ENCODE measurements at regions not wholly inside any gene's neighbourhood (a gene's known extent, or its start where the extent isn't known, plus 50 kb on each side); places are given as distances from the start of the nearest gene placed in this dataset.

GRCh38 chr10:108905821-108906220 lies 1017.5 kb downstream of the XPNPEP1 start:
- DNase-seq = no peak

DNA sequence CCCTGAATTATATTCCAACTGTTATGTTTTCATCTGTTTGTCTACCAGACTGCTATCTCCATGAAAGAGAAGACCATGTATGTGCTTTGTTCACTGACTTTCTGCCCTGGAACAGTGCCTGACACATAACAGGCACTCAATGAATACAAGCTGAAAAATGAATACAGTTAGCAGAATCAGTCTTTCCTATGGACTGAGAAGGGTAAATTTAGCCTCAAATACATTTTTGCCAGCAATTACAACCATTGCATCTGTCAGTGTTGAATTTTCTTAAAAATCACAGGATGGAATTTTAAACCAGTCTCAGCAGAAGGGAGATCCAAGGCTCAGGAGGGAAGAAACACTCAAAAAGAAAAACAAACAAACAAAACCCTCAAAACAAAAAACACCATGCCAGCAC lies 1018.1 kb downstream of the XPNPEP1 start:
- DNase-seq = no peak

GRCh38 chr10:108904163-108904838 lies 1019.0 kb downstream of the XPNPEP1 start:
- DNase-seq = no peak

DNA sequence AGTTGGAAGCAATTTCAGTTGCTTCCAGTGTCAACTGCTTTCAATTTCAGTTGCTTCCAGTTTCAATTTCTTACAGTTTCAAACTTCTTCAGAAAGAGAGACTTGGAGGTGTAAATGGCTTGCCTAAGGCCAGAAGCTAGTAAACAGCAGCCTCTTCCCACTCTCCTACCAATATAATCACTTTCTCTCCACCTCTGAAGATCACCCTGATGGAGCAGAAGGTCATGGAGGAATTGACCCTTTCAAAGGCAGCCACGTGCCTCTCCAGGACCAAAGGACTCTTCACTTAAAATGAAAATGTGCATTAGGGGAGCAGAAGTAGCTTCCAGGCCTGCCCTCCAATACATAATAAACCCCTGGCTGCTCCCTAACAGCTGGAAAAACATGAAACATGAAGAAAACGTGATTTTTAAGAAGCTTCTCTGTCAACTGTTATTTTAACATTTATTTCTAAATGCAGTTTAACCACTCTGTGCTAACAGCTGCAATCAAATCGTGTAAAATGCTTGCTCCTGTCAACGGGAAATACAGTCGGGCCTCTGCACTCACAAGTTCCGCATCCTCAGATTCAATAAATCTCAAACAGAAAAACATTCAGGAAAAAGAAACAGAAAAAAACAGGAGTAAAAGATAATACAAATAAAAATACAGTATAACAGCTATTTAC lies 1020.6 kb downstream of the XPNPEP1 start:
- no peak for DNase-seq

DNA sequence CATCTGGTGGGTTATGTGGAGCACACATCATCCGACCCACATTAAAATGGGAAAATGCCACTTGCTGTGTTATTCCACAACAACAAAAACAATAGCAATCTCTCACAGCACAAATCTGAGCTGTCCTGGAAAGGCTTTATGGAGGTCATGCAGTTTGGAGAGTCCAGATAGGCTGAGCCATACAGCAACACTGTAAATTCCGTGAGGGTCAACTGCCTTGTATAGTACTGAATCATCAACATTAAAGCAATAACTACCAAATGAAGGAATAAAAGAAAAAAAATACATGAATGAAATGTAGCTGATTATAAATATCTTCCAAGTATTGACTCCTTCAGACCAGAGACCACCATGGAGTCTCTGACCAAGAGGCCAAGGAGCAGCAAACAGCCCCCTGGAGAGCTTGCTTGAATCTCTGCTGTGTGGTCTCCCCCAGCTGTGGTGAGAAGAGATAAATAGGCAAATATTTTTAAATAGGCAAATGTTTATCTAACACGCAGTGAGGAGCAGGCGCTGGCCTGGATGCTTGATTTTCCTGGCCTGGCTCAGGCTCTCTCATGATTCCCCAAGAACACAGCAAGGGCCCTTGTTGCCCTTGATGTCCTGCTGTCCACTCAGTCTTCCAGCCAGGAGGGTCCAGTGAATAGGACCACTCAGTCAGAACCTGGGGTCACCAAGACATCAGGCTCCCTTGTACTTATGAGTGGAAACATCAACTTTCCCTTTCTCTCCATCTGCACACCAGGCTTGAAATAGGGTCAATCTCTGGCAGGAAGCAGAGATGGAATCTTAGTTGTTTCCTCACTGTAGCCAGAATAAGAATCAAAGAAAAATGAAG lies 1021.3 kb downstream of the XPNPEP1 start:
- DNase-seq = no peak

DNA sequence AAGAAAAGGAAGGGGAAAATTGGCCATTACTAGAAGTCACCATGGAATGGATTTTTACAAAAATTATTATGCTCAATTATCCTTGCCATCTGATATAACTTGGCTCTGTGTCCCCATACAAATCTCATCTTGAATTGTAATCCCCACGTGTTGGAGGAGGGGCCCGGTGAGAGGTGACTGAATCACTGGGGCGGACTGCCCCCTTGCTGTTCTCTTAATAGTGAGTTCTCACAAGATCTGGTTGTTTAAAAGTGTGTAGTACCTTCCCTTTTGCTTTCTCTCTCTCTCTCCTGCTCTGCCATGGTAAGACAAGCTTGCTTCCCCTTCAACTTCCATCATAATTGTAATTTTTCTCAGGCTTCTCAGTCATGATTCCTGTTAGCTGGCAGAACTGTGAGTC lies 1023.6 kb downstream of the XPNPEP1 start:
- no peak for DNase-seq

- DNase-seq = no peak
Measured at GRCh38 chr10:108894402-108895301, 1028.7 kb downstream of the XPNPEP1 start.

DNA sequence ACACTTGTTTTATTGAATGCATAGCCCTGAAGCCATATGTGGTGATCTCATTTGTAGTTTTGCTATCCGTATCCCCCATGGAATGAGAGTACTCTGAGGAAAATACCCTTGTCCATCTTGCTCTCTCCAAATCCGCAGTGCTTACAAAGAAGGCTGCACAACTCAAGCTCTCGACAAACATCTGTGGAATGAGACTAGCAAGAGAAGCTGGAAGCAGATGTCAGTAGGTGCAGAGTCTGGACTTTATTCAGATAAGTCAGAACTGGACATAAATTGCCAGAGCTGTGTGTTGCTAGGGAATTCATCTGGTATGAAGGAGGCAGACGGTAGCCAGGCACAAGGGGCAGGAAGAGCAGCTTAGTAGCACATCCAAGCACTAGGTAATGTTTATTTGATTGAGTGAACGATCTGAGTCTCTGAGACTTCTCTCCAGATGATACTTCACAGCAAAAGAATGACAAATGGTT lies 1046.2 kb downstream of the XPNPEP1 start:
- no peak for DNase-seq

- no peak for DNase-seq
Measured at GRCh38 chr10:108872854-108873253, 1050.5 kb downstream of the XPNPEP1 start.

DNA sequence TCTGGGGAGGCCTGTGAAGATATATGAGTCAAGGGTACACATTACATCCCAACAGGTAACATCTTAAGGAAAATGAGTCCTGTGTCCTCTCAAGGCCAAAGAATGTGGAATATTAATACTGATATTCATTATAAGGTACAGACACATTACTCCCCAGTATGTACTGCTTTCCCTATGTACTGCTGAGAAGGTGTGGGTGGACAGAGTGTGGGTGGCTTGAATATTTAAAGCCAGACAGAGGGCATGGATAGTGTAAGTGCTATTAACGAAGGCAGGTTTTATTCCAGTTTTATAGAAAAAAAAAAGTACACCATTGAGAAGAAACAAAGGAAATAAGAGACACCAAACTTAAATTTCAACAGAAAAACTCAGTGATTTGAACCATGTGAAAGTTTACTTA lies 1054.4 kb downstream of the XPNPEP1 start:
- no peak for DNase-seq

GRCh38 chr10:108862676-108863350 lies 1060.5 kb downstream of the XPNPEP1 start:
- no peak for DNase-seq

GRCh38 chr10:108861181-108861754 lies 1062.0 kb downstream of the XPNPEP1 start:
- no peak for DNase-seq

DNA sequence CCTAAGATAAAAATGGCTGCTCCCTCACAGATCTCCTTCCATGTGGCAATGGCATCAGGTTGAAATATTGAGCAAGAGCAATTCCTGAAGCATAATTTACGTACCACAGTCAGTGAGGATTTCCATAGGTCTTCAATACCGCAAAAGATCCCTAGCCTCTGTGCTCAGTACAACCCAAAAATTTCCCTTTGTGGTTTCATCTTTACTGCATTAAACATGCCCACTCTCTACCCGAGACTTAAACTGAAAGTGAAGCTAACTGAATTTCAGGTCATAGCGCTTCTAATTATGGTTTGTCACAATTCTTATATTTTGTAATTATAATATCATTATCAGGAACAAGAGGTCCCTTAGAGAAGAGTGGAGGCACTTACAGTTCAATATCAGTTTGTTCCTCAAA lies 1071.1 kb downstream of the XPNPEP1 start:
- no peak for DNase-seq

GRCh38 chr10:108850138-108850854 lies 1073.0 kb downstream of the XPNPEP1 start:
- DNase-seq = no peak

GRCh38 chr10:108849688-108850087 lies 1073.6 kb downstream of the XPNPEP1 start:
- DNase-seq = no peak

DNA sequence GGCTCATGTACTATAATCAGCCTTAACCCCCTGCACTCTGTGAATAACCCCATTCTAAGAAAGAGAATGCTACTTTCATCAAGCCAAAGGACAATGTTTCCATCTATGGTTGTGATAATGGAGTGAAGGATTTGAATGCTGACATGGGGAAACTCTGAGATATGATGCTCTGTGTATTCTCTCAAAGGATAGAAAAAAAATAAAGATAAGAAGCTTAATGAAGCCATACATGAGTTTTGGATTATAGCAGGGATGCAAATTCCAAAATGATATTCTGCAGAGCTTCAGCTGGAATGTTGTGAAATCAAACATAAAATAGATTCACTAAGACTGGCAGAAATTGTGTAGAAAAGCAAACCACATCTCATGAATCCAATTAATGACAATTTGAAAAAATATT lies 1074.1 kb downstream of the XPNPEP1 start:
- no peak for DNase-seq

- no peak for DNase-seq
Measured at GRCh38 chr10:108848046-108848445, 1075.3 kb downstream of the XPNPEP1 start.

GRCh38 chr10:108840944-108841343 lies 1082.4 kb downstream of the XPNPEP1 start:
- no peak for DNase-seq

- DNase-seq = no peak
Measured at GRCh38 chr10:108836362-108836761, 1086.9 kb downstream of the XPNPEP1 start.

DNA sequence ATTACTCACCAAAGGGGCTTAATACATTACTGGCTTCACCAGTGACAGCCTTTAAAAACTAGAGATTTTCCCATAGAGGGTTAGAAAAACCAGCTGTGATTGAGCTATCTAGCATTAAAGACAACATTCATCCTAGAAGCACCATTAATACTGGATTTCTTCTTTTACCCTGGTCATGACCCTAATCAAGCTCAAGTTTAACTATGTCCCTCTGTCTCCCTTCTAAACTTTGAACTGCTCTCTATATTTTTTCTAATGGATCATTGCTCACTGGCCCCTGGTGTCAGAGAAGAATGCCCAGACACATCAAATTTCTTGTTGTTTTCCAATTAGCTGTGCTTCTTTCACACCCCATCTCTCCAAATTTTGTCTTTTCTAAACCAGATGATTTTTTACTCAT lies 1101.3 kb downstream of the XPNPEP1 start:
- no peak for DNase-seq

DNA sequence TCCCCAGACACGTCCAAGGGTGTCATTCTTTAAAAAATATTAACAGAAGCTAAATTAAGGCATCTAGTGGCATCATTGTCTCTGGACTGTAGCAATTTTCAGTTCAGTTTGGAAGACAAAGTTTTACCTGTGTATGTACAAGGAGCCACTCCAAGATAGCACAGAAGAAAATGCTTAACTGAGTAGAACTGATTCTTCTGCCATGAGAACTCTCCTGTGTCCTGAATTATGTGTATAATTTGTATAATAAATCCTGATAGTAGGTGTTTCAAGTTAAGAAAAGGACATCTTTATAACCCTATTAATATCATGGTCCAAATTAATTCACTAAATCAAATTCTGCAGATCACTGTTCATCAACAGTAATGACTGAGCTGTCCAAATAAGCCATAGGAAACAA lies 1104.0 kb downstream of the XPNPEP1 start:
- DNase-seq = no peak

All from NCI-H446 treated with DMSO at 0.1 percent for 48 hours (cell line).